H1 (cell line): ENCODE measurements at regions not wholly inside any gene's neighbourhood (a gene's known extent, or its start where the extent isn't known, plus 50 kb on each side); places are given as distances from the start of the nearest gene placed in this dataset.
"Not testable (repeated sequence)": the region's sequence is repeated elsewhere in the genome, so short reads cannot be mapped to it uniquely, and the experiment has no call there.

Experiments used
- ATF2 ChIP-seq: IDR thresholded peaks from 2 replicates; pipeline ENCODE4 v1.6.1; 2012; ENCODE audit warnings: low read length, inconsistent platforms
- CEBPB ChIP-seq: IDR thresholded peaks from 2 replicates; pipeline ENCODE4 v1.6.1; 2012; ENCODE audit warnings: low read depth, low read length
- KDM4A ChIP-seq: IDR thresholded peaks from one replicate; pipeline ENCODE4 v1.7.1; 2012; ENCODE audit warnings: low read depth, mild to moderate bottlenecking, moderate library complexity, low read length, inconsistent platforms; ENCODE audit not compliant: severe bottlenecking
- MAFK ChIP-seq: IDR thresholded peaks from 2 replicates; pipeline ENCODE4 v1.6.1; 2012; ENCODE audit warnings: low read depth, mild to moderate bottlenecking, improper control_type of control experiment, low read length
- POLR2A ChIP-seq, 2 experiments: IDR thresholded peaks; 1 replicate in 1 of 2; 2 replicates in 1 of 2; pipeline ENCODE4 v1.6.1; 2011; ENCODE audit warnings: low read depth in 2 of 2, low read length in 2 of 2, mild to moderate bottlenecking in 2 of 2; ENCODE audit errors: control extremely low read depth in 1 of 2

GRCh38 chr5:21315376-21315775 lies 1327.4 kb upstream of the CDH18 start:
- TF ChIP-seq MAFK; POLR2A (IDR thresholded peaks at IDR 0.05; ENCODE audit: control extremely low read depth in 1 of 2, low read depth in 2 of 2, low read length in 2 of 2); CEBPB; KDM4A; ATF2: not testable (repeated sequence)
